Sigmoid colon (tissue), 4 donors: ENCODE measurements at regions not wholly inside any gene's neighbourhood (a gene's known extent, or its start where the extent isn't known, plus 50 kb on each side); places are given as distances from the start of the nearest gene placed in this dataset.

Experiments used
- EP300 ChIP-seq, 4 donors: sonication (generic); formaldehyde crosslinking; IDR thresholded peaks; one replicate each; pipeline ENCODE4 v1.6.1; 2017; ENCODE audit warnings: antibody characterized with exemption in 4 of 4
- POLR2A ChIP-seq, 2 donors: fragments of 450-650 bp; IDR thresholded peaks; one replicate each; pipeline ENCODE4 v1.6.1; 2016; ENCODE audit warnings: antibody characterized with exemption in 2 of 2, mild to moderate bottlenecking in 2 of 2, moderate library complexity in 2 of 2
- POLR2AphosphoS5 ChIP-seq, 4 donors: sonication (generic); formaldehyde crosslinking; IDR thresholded peaks; one replicate each; pipeline ENCODE4 v1.6.1; 2017; ENCODE audit warnings: antibody characterized with exemption in 4 of 4
- TF ChIP-seq, protein P1 (sequence below), 4 experiments: fragments of 450-650 bp in 3 of 4; fragments of 200-600 bp in 1 of 4; IDR thresholded peaks; one replicate each; pipeline ENCODE4 v1.5.1; 2016 to 2019; ENCODE audit warnings: antibody characterized with exemption in 4 of 4, mild to moderate bottlenecking in 3 of 4, moderate library complexity in 2 of 4

DNA sequence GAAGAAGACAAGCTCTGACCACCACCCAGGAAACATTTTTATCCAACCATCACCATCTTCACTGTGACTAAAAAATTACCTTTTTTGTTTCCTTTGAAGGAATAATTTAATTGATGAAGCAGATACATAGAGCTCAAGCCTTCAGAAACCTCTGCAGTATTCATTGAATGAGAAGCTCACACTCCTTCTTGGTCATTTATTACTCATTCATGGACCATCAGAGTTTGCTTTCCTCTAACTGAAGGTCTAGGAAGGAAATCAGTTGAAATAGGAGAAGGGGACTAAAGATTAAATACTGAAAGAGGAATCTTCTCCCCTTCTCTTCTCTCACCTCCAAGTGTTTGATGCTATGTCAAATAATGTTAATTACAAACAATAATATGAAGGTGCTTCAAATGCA is 290.6 kb upstream of the KLF3 start:
- TF ChIP-seq POLR2AphosphoS5 (IDR thresholded peaks at IDR 0.05) (no peak), POLR2A (IDR thresholded peaks at IDR 0.05) (no peak), EP300 (IDR thresholded peaks at IDR 0.05) (no peak)
- TF ChIP-seq, protein P1, sequence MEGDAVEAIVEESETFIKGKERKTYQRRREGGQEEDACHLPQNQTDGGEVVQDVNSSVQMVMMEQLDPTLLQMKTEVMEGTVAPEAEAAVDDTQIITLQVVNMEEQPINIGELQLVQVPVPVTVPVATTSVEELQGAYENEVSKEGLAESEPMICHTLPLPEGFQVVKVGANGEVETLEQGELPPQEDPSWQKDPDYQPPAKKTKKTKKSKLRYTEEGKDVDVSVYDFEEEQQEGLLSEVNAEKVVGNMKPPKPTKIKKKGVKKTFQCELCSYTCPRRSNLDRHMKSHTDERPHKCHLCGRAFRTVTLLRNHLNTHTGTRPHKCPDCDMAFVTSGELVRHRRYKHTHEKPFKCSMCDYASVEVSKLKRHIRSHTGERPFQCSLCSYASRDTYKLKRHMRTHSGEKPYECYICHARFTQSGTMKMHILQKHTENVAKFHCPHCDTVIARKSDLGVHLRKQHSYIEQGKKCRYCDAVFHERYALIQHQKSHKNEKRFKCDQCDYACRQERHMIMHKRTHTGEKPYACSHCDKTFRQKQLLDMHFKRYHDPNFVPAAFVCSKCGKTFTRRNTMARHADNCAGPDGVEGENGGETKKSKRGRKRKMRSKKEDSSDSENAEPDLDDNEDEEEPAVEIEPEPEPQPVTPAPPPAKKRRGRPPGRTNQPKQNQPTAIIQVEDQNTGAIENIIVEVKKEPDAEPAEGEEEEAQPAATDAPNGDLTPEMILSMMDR (IDR thresholded peaks at IDR 0.05): no peak
